GM23338 (cell line): ENCODE measurements at regions not wholly inside any gene's neighbourhood (a gene's known extent, or its start where the extent isn't known, plus 50 kb on each side); places are given as distances from the start of the nearest gene placed in this dataset.

Experiments
- EZH2 ChIP-seq: fragments of 200-600 bp; sonication (generic); IDR thresholded peaks from one replicate; pipeline ENCODE4 v1.8.0; 2017; ENCODE audit warnings: antibody characterized with exemption, mild to moderate bottlenecking, low read depth; ENCODE audit not compliant: unreplicated experiment
- JUNB ChIP-seq: IDR thresholded peaks from one replicate; pipeline ENCODE4 v1.6.1; 2016; ENCODE audit warnings: antibody characterized with exemption; ENCODE audit not compliant: unreplicated experiment
- POLR2AphosphoS5 ChIP-seq: IDR thresholded peaks from 2 replicates; pipeline ENCODE4 v1.6.1; 2016; ENCODE audit warnings: antibody characterized with exemption, low read depth
- TF ChIP-seq, protein P1 (sequence below), 2 experiments: fragments of 200-600 bp in 1 of 2; sonication (generic) in 1 of 2; conservative IDR thresholded peaks; 2 replicates each; pipeline versions ENCODE4 v1.5.1 to v1.6.1; 2016 to 2017; ENCODE audit warnings: antibody characterized with exemption in 2 of 2, low read depth in 2 of 2, mild to moderate bottlenecking in 2 of 2, moderate library complexity in 1 of 2
- TF ChIP-seq, protein P2 (sequence below): IDR thresholded peaks from one replicate; pipeline ENCODE4 v1.6.1; 2018; ENCODE audit warnings: antibody characterized with exemption; ENCODE audit not compliant: unreplicated experiment

- TF ChIP-seq JUNB (no peak), POLR2AphosphoS5 (no peak), EZH2 (no peak)
- TF ChIP-seq, protein P1, sequence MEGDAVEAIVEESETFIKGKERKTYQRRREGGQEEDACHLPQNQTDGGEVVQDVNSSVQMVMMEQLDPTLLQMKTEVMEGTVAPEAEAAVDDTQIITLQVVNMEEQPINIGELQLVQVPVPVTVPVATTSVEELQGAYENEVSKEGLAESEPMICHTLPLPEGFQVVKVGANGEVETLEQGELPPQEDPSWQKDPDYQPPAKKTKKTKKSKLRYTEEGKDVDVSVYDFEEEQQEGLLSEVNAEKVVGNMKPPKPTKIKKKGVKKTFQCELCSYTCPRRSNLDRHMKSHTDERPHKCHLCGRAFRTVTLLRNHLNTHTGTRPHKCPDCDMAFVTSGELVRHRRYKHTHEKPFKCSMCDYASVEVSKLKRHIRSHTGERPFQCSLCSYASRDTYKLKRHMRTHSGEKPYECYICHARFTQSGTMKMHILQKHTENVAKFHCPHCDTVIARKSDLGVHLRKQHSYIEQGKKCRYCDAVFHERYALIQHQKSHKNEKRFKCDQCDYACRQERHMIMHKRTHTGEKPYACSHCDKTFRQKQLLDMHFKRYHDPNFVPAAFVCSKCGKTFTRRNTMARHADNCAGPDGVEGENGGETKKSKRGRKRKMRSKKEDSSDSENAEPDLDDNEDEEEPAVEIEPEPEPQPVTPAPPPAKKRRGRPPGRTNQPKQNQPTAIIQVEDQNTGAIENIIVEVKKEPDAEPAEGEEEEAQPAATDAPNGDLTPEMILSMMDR (conservative IDR thresholded peaks at IDR 0.05; ENCODE audit: low read depth in 2 of 2), result no peak
- TF ChIP-seq, protein P2, sequence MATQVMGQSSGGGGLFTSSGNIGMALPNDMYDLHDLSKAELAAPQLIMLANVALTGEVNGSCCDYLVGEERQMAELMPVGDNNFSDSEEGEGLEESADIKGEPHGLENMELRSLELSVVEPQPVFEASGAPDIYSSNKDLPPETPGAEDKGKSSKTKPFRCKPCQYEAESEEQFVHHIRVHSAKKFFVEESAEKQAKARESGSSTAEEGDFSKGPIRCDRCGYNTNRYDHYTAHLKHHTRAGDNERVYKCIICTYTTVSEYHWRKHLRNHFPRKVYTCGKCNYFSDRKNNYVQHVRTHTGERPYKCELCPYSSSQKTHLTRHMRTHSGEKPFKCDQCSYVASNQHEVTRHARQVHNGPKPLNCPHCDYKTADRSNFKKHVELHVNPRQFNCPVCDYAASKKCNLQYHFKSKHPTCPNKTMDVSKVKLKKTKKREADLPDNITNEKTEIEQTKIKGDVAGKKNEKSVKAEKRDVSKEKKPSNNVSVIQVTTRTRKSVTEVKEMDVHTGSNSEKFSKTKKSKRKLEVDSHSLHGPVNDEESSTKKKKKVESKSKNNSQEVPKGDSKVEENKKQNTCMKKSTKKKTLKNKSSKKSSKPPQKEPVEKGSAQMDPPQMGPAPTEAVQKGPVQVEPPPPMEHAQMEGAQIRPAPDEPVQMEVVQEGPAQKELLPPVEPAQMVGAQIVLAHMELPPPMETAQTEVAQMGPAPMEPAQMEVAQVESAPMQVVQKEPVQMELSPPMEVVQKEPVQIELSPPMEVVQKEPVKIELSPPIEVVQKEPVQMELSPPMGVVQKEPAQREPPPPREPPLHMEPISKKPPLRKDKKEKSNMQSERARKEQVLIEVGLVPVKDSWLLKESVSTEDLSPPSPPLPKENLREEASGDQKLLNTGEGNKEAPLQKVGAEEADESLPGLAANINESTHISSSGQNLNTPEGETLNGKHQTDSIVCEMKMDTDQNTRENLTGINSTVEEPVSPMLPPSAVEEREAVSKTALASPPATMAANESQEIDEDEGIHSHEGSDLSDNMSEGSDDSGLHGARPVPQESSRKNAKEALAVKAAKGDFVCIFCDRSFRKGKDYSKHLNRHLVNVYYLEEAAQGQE, result no peak
Measured at GRCh38 chr10:118840071-118840775, 85.5 kb upstream of the CACUL1 start.
